ENCODE measurements at regions not wholly inside any gene's neighbourhood (a gene's known extent, or its start where the extent isn't known, plus 50 kb on each side); places are given as distances from the start of the nearest gene placed in this dataset.

DNA sequence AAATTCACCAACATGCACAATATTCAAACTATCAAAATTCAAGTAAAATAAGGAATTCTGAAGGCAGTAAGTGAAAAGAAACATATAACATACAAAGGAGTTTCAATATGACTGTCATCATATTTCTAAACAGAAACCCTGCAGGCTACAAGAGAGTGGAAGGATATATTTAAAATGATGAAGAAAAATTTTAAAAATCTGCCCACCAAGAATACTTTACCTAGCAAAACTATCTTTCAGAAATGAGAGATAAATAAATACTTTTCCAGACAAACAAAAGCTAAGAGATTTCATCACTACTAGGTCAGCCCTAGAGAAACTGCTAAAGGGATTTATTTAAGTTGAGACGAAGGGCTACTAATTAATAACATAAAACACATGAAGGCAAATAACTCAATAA is 73.8 kb upstream of the MANEA start:
- no peak overlapping the region for H3K4me3 Mint-ChIP-seq
- Histone ChIP-seq H3K4me1 (no peaks in the 10 kb centered on the region), H4K20me1 (ENCODE audit: low read depth) (no peaks in the 10 kb centered on the region), H3K36me3 (no peaks in the 10 kb centered on the region), H3F3A (ENCODE audit: low read depth) (peaks cover 6% of the 10 kb centered on the region), H3K4me2 (no peak overlapping the region), H3K79me2 (ENCODE audit: low read depth) (no peaks in the 10 kb centered on the region), H2AFZ (replicated peaks) (no peak overlapping the region), H3K9me3 (ENCODE audit: low read depth) (peaks cover 5% of the 10 kb centered on the region), H3K4me3 (no peak overlapping the region), H3K27ac (no peak overlapping the region), H3K27me3 (no peaks in the 10 kb centered on the region), H3K9ac (no peak overlapping the region)
- TF ChIP-seq EZH2 (IDR thresholded peaks at IDR 0.05) (no peak), EZH2phosphoT487 (IDR thresholded peaks at IDR 0.05) (no peak)
- TF ChIP-seq, protein P1, sequence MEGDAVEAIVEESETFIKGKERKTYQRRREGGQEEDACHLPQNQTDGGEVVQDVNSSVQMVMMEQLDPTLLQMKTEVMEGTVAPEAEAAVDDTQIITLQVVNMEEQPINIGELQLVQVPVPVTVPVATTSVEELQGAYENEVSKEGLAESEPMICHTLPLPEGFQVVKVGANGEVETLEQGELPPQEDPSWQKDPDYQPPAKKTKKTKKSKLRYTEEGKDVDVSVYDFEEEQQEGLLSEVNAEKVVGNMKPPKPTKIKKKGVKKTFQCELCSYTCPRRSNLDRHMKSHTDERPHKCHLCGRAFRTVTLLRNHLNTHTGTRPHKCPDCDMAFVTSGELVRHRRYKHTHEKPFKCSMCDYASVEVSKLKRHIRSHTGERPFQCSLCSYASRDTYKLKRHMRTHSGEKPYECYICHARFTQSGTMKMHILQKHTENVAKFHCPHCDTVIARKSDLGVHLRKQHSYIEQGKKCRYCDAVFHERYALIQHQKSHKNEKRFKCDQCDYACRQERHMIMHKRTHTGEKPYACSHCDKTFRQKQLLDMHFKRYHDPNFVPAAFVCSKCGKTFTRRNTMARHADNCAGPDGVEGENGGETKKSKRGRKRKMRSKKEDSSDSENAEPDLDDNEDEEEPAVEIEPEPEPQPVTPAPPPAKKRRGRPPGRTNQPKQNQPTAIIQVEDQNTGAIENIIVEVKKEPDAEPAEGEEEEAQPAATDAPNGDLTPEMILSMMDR (IDR thresholded peaks at IDR 0.05): no peak
- H3K36me3 Mint-ChIP-seq: no peaks in the 10 kb centered on the region
- no peak for DNase-seq (ENCODE audit: low spot score)
- H3K27ac Mint-ChIP-seq: no peak overlapping the region
- H3K27me3 Mint-ChIP-seq (ENCODE audit: insufficient read depth, low read depth): no peaks in the 10 kb centered on the region
- peaks cover 6% of the 10 kb centered on the region for H3K4me1 Mint-ChIP-seq
- H3K9me3 Mint-ChIP-seq: peaks cover 4% of the 10 kb centered on the region

GRCh38 chr6:95511404-95511803 is 65.9 kb upstream of the MANEA start:
- no peak overlapping the region for H3K9ac ChIP-seq
- H3K36me3 ChIP-seq: no peaks in the 10 kb centered on the region
- H2AFZ ChIP-seq (replicated peaks): no peak overlapping the region
- no peak overlapping the region for H3K4me3 ChIP-seq
- no peak for DNase-seq (ENCODE audit: low spot score)
- H3K27me3 ChIP-seq: no peaks in the 10 kb centered on the region
- peaks cover 4% of the 10 kb centered on the region for H3K4me1 Mint-ChIP-seq
- H3K4me1 ChIP-seq: no peaks in the 10 kb centered on the region
- no peaks in the 10 kb centered on the region for H3F3A ChIP-seq (ENCODE audit: low read depth)
- no peak overlapping the region for H3K27ac ChIP-seq
- no peak overlapping the region for H3K4me2 ChIP-seq
- no peaks in the 10 kb centered on the region for H3K27me3 Mint-ChIP-seq (ENCODE audit: insufficient read depth, low read depth)
- no peaks in the 10 kb centered on the region for H3K9me3 ChIP-seq (ENCODE audit: low read depth)
- no peaks in the 10 kb centered on the region for H3K36me3 Mint-ChIP-seq
- H3K79me2 ChIP-seq (ENCODE audit: low read depth): no peaks in the 10 kb centered on the region
- no peaks in the 10 kb centered on the region for H4K20me1 ChIP-seq (ENCODE audit: low read depth)
- TF ChIP-seq EZH2 (IDR thresholded peaks at IDR 0.05) (no peak), EZH2phosphoT487 (IDR thresholded peaks at IDR 0.05) (no peak)
- TF ChIP-seq, protein P1 (IDR thresholded peaks at IDR 0.05): no peak
- no peak overlapping the region for H3K4me3 Mint-ChIP-seq
- H3K27ac Mint-ChIP-seq: no peak overlapping the region
- no peaks in the 10 kb centered on the region for H3K9me3 Mint-ChIP-seq

DNA sequence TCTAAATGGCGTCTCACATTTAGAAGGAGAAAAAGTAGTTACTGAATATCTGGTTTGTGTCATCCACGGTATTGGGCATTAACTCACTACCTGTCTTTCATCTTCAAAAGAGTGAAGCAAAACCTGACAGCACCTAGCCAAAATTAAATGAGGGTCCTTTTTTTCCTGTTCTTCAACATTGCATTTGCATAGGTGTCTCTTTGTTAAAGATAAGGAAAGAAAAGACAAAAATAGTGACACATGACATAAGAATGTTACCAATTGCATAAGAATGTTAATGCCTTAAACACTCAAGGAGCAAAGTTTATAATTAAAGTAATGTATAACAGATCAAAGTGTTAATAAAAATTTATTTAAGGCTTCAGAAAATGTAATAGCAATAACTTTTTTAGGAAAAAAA is 61.4 kb upstream of the MANEA start:
- H3K36me3 Mint-ChIP-seq: no peaks in the 10 kb centered on the region
- H3K27ac ChIP-seq: no peak overlapping the region
- no peaks in the 10 kb centered on the region for H3K9me3 ChIP-seq (ENCODE audit: low read depth)
- H3K36me3 ChIP-seq: no peaks in the 10 kb centered on the region
- no peak overlapping the region for H3K4me3 ChIP-seq
- H2AFZ ChIP-seq (replicated peaks): no peak overlapping the region
- DNase-seq (ENCODE audit: low spot score): no peak
- peaks cover 4% of the 10 kb centered on the region for H3K4me1 Mint-ChIP-seq
- no peak overlapping the region for H3K4me2 ChIP-seq
- H3K9ac ChIP-seq: no peak overlapping the region
- H3K27me3 Mint-ChIP-seq (ENCODE audit: insufficient read depth, low read depth): no peaks in the 10 kb centered on the region
- no peaks in the 10 kb centered on the region for H3K9me3 Mint-ChIP-seq
- no peak overlapping the region for H3K4me3 Mint-ChIP-seq
- no peaks in the 10 kb centered on the region for H3K79me2 ChIP-seq (ENCODE audit: low read depth)
- no peak for TF ChIP-seq EZH2 (IDR thresholded peaks at IDR 0.05)
- no peak for TF ChIP-seq EZH2phosphoT487 (IDR thresholded peaks at IDR 0.05)
- TF ChIP-seq, protein P1 (IDR thresholded peaks at IDR 0.05): no peak
- H3K4me1 ChIP-seq: no peaks in the 10 kb centered on the region
- H3F3A ChIP-seq (ENCODE audit: low read depth): no peaks in the 10 kb centered on the region
- H3K27me3 ChIP-seq: no peaks in the 10 kb centered on the region
- no peaks in the 10 kb centered on the region for H4K20me1 ChIP-seq (ENCODE audit: low read depth)
- H3K27ac Mint-ChIP-seq: no peak overlapping the region

All from neural progenitor cell (in vitro differentiated cells).